K562 (cell line): ENCODE measurements at regions not wholly inside any gene's neighbourhood (a gene's known extent, or its start where the extent isn't known, plus 50 kb on each side); places are given as distances from the start of the nearest gene placed in this dataset.
"Not testable (repeated sequence)": the region's sequence is repeated elsewhere in the genome, so short reads cannot be mapped to it uniquely, and the experiment has no call there.

Source experiments
- ATAC-seq: fragments of 200-7000 bp; cut with Tn5 transposase; 3 replicates; pipeline ENCODE4 v1.9.1; 2020; ENCODE audit warnings: moderate library complexity
- BruUV-seq: library from RNA; stranded (reverse); fragments of 400-500 nt; replicated peaks from 2 replicates; lab custom pipeline; 2021; lab: Mats Ljungman, UMichigan
- CTCF ChIA-PET: fragments of 300-600 bp; formaldehyde crosslinking; extraction: SDS; loops from one replicate; lab custom pipeline; 2021; ENCODE audit warnings: low intra/inter-chr PET ratio; lab: Yijun Ruan, JAX
- POLR2A ChIA-PET: fragments of 300-600, 350-650 bp; sonication (Branson Sonifier 250); formaldehyde crosslinking; extraction: SDS; loops from one replicate; lab custom pipeline; 2021; ENCODE audit warnings: antibody characterized with exemption, inconsistent platforms; lab: Yijun Ruan, JAX
- DNase-seq, 4 experiments: peaks; one replicate each; pipeline versions ENCODE4 v3.0.0 to v3.0.0-alpha.2; 2011 to 2018; ENCODE audit warnings: low spot score in 3 of 4, mixed read lengths in 3 of 4; ENCODE audit errors: extremely low read depth in 1 of 4
- FAIRE-seq: peaks from 2 replicates; lab custom pipeline; 2011; peaks lifted over from hg19 to GRCh38; lab: Jason Lieb, UNC
- H2AFZ ChIP-seq: 2 replicates; pipeline ENCODE4 v1.6.0; 2011; ENCODE audit warnings: low read depth, low read length, control low read depth, inconsistent platforms
- H3K27ac ChIP-seq: fragments of 200-600 bp; 3 replicates; pipeline ENCODE4 v1.8.0; 2011; ENCODE audit warnings: low read depth, mild to moderate bottlenecking, control low read depth, inconsistent platforms, low read length, moderate library complexity, mixed read lengths; ENCODE audit errors: extremely low read depth
- H3K27me3 ChIP-seq, 2 experiments: fragments of 300-600 bp in 1 of 2; 2 replicates in 1 of 2; 3 replicates in 1 of 2; pipeline versions ENCODE4 v1.6.0 to v1.8.0; 2011; ENCODE audit warnings: inconsistent platforms in 2 of 2, low read length in 2 of 2, mild to moderate bottlenecking in 1 of 2, mixed read lengths in 1 of 2, moderate library complexity in 1 of 2; ENCODE audit not compliant: control insufficient read depth in 2 of 2, insufficient read depth in 2 of 2
- H3K36me3 ChIP-seq: fragments of 300-600 bp; 3 replicates; pipeline ENCODE4 v1.8.0; 2011; ENCODE audit warnings: mild to moderate bottlenecking, low read length, inconsistent platforms; ENCODE audit not compliant: control insufficient read depth, insufficient read depth
- H3K4me1 ChIP-seq, 2 experiments: fragments of 200-600 bp in 1 of 2; replicated peaks in 1 of 2; 2 replicates in 1 of 2; 3 replicates in 1 of 2; pipeline versions ENCODE4 v1.5.1 to v1.8.0; 2011; ENCODE audit warnings: inconsistent platforms in 2 of 2, low read length in 2 of 2, mild to moderate bottlenecking in 1 of 2, mixed read lengths in 1 of 2, moderate library complexity in 1 of 2; ENCODE audit not compliant: control insufficient read depth in 2 of 2, insufficient read depth in 2 of 2
- H3K4me2 ChIP-seq: 2 replicates; pipeline ENCODE4 v1.6.1; 2011; ENCODE audit warnings: low read length, control low read depth, inconsistent platforms, mixed read lengths; ENCODE audit not compliant: insufficient read depth
- H3K4me3 ChIP-seq: fragments of 200-600 bp; sonication (generic), shearing (Covaris generic); 2 replicates; pipeline ENCODE4 v1.5.1; 2016; ENCODE audit warnings: control low read depth, inconsistent platforms
- H3K79me2 ChIP-seq: fragments of 200-600 bp; 3 replicates; pipeline ENCODE4 v1.8.0; 2011; ENCODE audit warnings: low read length, inconsistent platforms; ENCODE audit not compliant: control insufficient read depth, insufficient read depth
- H3K9ac ChIP-seq, 2 experiments: 2 replicates each; pipeline versions ENCODE4 v1.6.0 to v1.6.1; 2011; ENCODE audit warnings: low read depth in 2 of 2, low read length in 2 of 2, control low read depth in 1 of 2, inconsistent platforms in 1 of 2, mild to moderate bottlenecking in 1 of 2, mixed read lengths in 1 of 2; ENCODE audit not compliant: insufficient read depth in 1 of 2
- H3K9me1 ChIP-seq: one replicate; pipeline ENCODE4 v1.6.0; 2011; ENCODE audit warnings: inconsistent platforms, mild to moderate bottlenecking, low read length, moderate library complexity; ENCODE audit not compliant: control insufficient read depth, insufficient read depth
- H3K9me3 ChIP-seq: replicated peaks from 2 replicates; pipeline ENCODE4 v1.5.1; 2011; ENCODE audit warnings: low read depth, low read length, inconsistent platforms; ENCODE audit not compliant: control insufficient read depth, insufficient read depth
- H4K20me1 ChIP-seq: replicated peaks from 2 replicates; pipeline ENCODE4 v1.6.1; 2011; ENCODE audit warnings: low read length, inconsistent platforms, mixed read lengths; ENCODE audit not compliant: control insufficient read depth, insufficient read depth
- BCOR ChIP-seq: fragments of 450-650 bp; IDR thresholded peaks from 2 replicates; pipeline ENCODE4 v1.6.1; 2016
- ETV1 ChIP-seq: fragments of 450-650 bp; conservative IDR thresholded peaks from 2 replicates; pipeline ENCODE4 v1.6.1; 2016; ENCODE audit warnings: missing genetic modification characterization, control low read depth, low read depth, missing compliant biosample characterization
- KDM1A ChIP-seq, 2 experiments: fragments of 450-650 bp; IDR thresholded peaks; 2 replicates each; pipeline ENCODE4 v1.6.1; 2016; ENCODE audit warnings: mild to moderate bottlenecking in 2 of 2
- LEF1 ChIP-seq: fragments of 450-650 bp; IDR thresholded peaks from 2 replicates; pipeline ENCODE4 v1.6.1; 2016; ENCODE audit warnings: mild to moderate bottlenecking
- MEIS2 ChIP-seq: fragments of 450-650 bp; IDR thresholded peaks from 2 replicates; pipeline ENCODE4 v1.6.1; 2014; ENCODE audit warnings: mild to moderate bottlenecking; ENCODE audit not compliant: partially characterized antibody
- NFIC ChIP-seq: fragments of 450-650 bp; IDR thresholded peaks from 2 replicates; pipeline ENCODE4 v1.6.1; 2017; ENCODE audit warnings: mild to moderate bottlenecking, inconsistent platforms
- RBM25 ChIP-seq: fragments of 200-400 bp; formaldehyde crosslinking; IDR thresholded peaks from 2 replicates; pipeline ENCODE4 v1.6.1; 2018; ENCODE audit warnings: low read length, low read depth, moderate library complexity; ENCODE audit not compliant: severe bottlenecking
- TBL1XR1 ChIP-seq, 2 experiments: IDR thresholded peaks; 2 replicates each; pipeline ENCODE4 v1.6.1; 2012; ENCODE audit warnings: improper control_type of control experiment in 2 of 2, low read length in 2 of 2, mild to moderate bottlenecking in 1 of 2
- TBP ChIP-seq: optimal IDR thresholded peaks from 2 replicates; pipeline ENCODE3; 2011; ENCODE audit warnings: low read depth, low read length, improper control_type of control experiment
- TCF7 ChIP-seq: sonication (generic); IDR thresholded peaks from 2 replicates; pipeline ENCODE4 v1.6.1; 2016; ENCODE audit warnings: antibody characterized with exemption, borderline replicate concordance
- ZNF146 ChIP-seq: IDR thresholded peaks from one replicate; pipeline ENCODE4 v1.6.1; 2018; ENCODE audit warnings: missing compliant biosample characterization; ENCODE audit not compliant: unreplicated experiment
- ZNF639 ChIP-seq, 2 experiments: fragments of 200-800 bp in 1 of 2; sonication (Bioruptor generic) in 1 of 2; sonication (generic) in 1 of 2; formaldehyde crosslinking in 1 of 2; IDR thresholded peaks in 1 of 2; conservative IDR thresholded peaks in 1 of 2; 2 replicates each; pipeline versions ENCODE4 v1.5.0 to v1.6.1; 2016 to 2020; ENCODE audit warnings: missing compliant biosample characterization in 1 of 2, missing genetic modification characterization in 1 of 2, missing genetic modification reagents in 1 of 2
- WGBS: fragments of 100-300 bp; shearing (Covaris generic); methylation state at CpG from one replicate; pipeline ENCODE4 v1.1.6; 2016; ENCODE audit warnings: low coverage, mixed read lengths; ENCODE audit not compliant: insufficient coverage; ENCODE audit errors: missing lambda C conversion rate; 5-methylcytosine and 5-hydroxymethylcytosine counted together
- in situ Hi-C: fragments of 300-500 bp; cut with MboI; formaldehyde crosslinking; loops from 4 replicates; pipeline ENCODE4 v1.15.0; 2018; ENCODE audit warnings: inconsistent platforms, mixed read lengths
- intact Hi-C: fragments of 100-400 bp; cut with micrococcal nuclease; formaldehyde crosslinking; loops from 2 replicates; pipeline ENCODE4 v1.14.2; 2022
- TF ChIP-seq, protein P1 (sequence below): fragments of 450-650 bp; IDR thresholded peaks from 2 replicates; pipeline ENCODE4 v1.6.1; 2016

DNA sequence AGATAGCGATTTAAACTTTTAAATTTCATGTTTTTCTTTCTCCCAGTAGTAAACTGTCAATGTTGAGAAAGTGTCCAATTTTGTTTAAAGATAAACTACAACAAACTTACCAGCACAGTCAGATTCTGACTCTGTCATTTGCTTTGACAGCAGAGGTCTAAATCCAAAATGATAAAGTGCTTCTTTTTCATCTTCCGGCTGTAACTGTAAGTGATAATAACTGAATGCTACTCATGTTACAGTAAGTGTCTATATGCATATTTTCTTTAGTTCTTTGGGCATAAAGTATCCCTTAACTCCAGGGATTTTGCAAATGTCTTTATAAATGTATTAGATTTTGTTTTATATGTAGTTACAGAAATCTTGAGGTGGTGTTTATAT, 610.4 kb downstream of the RFPL4B start (continued):
- TF ChIP-seq ZNF639 (CRISPR knock-in tag; conservative IDR thresholded peaks at IDR 0.05 in 1 of 2, IDR thresholded peaks at IDR 0.05 in 1 of 2): peak in 1 of 2 experiments; percentile 15; a peak in 1 of 4 replicates
- peak; percentile 80; the same call in 1 of the 2 replicates for TF ChIP-seq TCF7
- TF ChIP-seq MEIS2: peak; percentile 94
- TF ChIP-seq TBP: no peak
- TF ChIP-seq TBL1XR1 (IDR thresholded peaks at IDR 0.05; ENCODE audit: low read length in 2 of 2): peak in 1 of 2 experiments; percentile 26; a peak in 1 of 4 replicates
- peak; percentile 39 for TF ChIP-seq ETV1 (tag)
- peak; percentile 48; the same call in 1 of the 2 replicates for TF ChIP-seq LEF1
- TF ChIP-seq, protein P1, sequence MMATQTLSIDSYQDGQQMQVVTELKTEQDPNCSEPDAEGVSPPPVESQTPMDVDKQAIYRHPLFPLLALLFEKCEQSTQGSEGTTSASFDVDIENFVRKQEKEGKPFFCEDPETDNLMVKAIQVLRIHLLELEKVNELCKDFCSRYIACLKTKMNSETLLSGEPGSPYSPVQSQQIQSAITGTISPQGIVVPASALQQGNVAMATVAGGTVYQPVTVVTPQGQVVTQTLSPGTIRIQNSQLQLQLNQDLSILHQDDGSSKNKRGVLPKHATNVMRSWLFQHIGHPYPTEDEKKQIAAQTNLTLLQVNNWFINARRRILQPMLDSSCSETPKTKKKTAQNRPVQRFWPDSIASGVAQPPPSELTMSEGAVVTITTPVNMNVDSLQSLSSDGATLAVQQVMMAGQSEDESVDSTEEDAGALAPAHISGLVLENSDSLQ: peak; percentile 78

DNA sequence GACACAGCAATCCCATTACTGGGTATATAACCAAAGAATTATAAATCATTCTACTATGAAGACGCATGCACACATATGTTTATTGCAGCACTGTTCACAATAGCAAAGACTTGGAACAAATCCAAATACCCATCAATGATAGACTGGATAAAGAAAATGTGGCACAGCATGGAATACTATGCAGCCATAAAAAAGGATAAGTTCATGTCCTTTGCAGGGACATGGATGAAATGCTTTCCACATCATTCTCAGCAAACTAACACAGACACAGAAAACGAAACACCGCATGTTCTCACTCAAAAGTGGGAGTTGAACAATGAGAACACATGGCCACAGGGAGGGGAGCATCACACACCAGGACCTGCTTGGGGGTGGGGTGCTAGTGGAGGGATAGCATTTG, 613.0 kb downstream of the RFPL4B start:
- H3K79me2 ChIP-seq, POLR2A ChIA-PET, H3K27me3 ChIP-seq, H3K9me3 ChIP-seq, H3K36me3 ChIP-seq, H2AFZ ChIP-seq, H3K27ac ChIP-seq, H4K20me1 ChIP-seq, CTCF ChIA-PET, BruUV-seq, H3K4me2 ChIP-seq, H3K9me1 ChIP-seq, FAIRE-seq, DNase-seq, ATAC-seq, H3K4me3 ChIP-seq, in situ Hi-C loops, H3K9ac ChIP-seq, H3K4me1 ChIP-seq, intact Hi-C loops: not testable (repeated sequence)
- 69% methylated on average over 3 of the region's 3 CpGs for WGBS
- peak; percentile 58 for TF ChIP-seq BCOR
- TF ChIP-seq NFIC: 0 out of 2 replicates have a peak, but pooled peaks have one; percentile 20
- peak in 1 of 2 experiments; percentile 37; a peak in 2 of 4 replicates for TF ChIP-seq KDM1A (IDR thresholded peaks at IDR 0.05)
- peak; percentile 32 for TF ChIP-seq RBM25
- peak; percentile 94 for TF ChIP-seq ZNF146 (CRISPR knock-in tag)
